Prostate gland (tissue), 2 donors: ENCODE measurements at regions not wholly inside any gene's neighbourhood (a gene's known extent, or its start where the extent isn't known, plus 50 kb on each side); places are given as distances from the start of the nearest gene placed in this dataset.

Experiments
- CTCF ChIP-seq, 4 experiments: fragments of 200-600 bp in 2 of 4; fragments of 450-650 bp in 2 of 4; sonication (generic) in 2 of 4; IDR thresholded peaks; 1 replicate in 3 of 4; 2 replicates in 1 of 4; pipeline ENCODE4 v1.5.1; 2016 to 2019; ENCODE audit warnings: antibody characterized with exemption in 4 of 4, mild to moderate bottlenecking in 2 of 4, moderate library complexity in 2 of 4
- POLR2A ChIP-seq: fragments of 450-650 bp; IDR thresholded peaks from one replicate; pipeline ENCODE4 v1.6.1; 2016; ENCODE audit warnings: antibody characterized with exemption, mild to moderate bottlenecking

- TF ChIP-seq POLR2A, result no peak
- no peak for TF ChIP-seq CTCF (IDR thresholded peaks at IDR 0.05)
These were observed 55.4 kb upstream of the PIAS1 start for GRCh38 chr15:67998599-67999133.
